Gastroesophageal sphincter (tissue), 2 donors: ENCODE measurements at regions not wholly inside any gene's neighbourhood (a gene's known extent, or its start where the extent isn't known, plus 50 kb on each side); places are given as distances from the start of the nearest gene placed in this dataset.

Experiments
- POLR2A ChIP-seq, 2 donors: fragments of 450-650 bp; IDR thresholded peaks; one replicate each; pipeline ENCODE4 v1.6.1; 2017; ENCODE audit warnings: antibody characterized with exemption in 2 of 2, mild to moderate bottlenecking in 2 of 2, moderate library complexity in 1 of 2
- POLR2AphosphoS5 ChIP-seq: sonication (generic); formaldehyde crosslinking; IDR thresholded peaks from one replicate; pipeline ENCODE4 v1.6.1; 2017; ENCODE audit warnings: antibody characterized with exemption

- peak; percentile 54 for TF ChIP-seq POLR2AphosphoS5
- no peak for TF ChIP-seq POLR2A (IDR thresholded peaks at IDR 0.05)
Observed at GRCh38 chr6:126182650-126183311, 157.1 kb upstream of the CENPW start.
